ENCODE measurements at regions not wholly inside any gene's neighbourhood (a gene's known extent, or its start where the extent isn't known, plus 50 kb on each side); places are given as distances from the start of the nearest gene placed in this dataset.

- TF ChIP-seq POLR2A (IDR thresholded peaks at IDR 0.05): no peak
- TF ChIP-seq CTCF (IDR thresholded peaks at IDR 0.05): peak; percentile 20 to 49 (median 39)
These were observed 201.4 kb downstream of the CCNG2 start for GRCh38 chr4:77358315-77358928.
